Breast epithelium (tissue), 4 donors: ENCODE measurements at regions not wholly inside any gene's neighbourhood (a gene's known extent, or its start where the extent isn't known, plus 50 kb on each side); places are given as distances from the start of the nearest gene placed in this dataset.

Experiments
- DNase-seq, 2 donors: peaks; one replicate each; pipeline ENCODE4 v3.0.0-alpha.2; 2019; ENCODE audit warnings: low spot score in 2 of 2
- H3K27ac ChIP-seq, 2 donors: fragments of 200-600 bp; sonication (generic) in 1 of 2; one replicate each; pipeline ENCODE4 v1.5.1; 2016 to 2019; ENCODE audit warnings: mild to moderate bottlenecking in 1 of 2
- H3K27me3 ChIP-seq, 2 donors: fragments of 200-600 bp; sonication (generic) in 1 of 2; one replicate each; pipeline versions ENCODE4 v1.5.1 to v1.6.0; 2017 to 2019; ENCODE audit warnings: control low read depth in 1 of 2, mild to moderate bottlenecking in 1 of 2
- H3K36me3 ChIP-seq: fragments of 200-600 bp; one replicate; pipeline ENCODE4 v1.5.1; 2019
- H3K4me1 ChIP-seq, 2 donors: fragments of 200-600 bp; sonication (generic); one replicate each; pipeline ENCODE4 v1.5.1; 2016 to 2019; ENCODE audit warnings: control low read depth in 1 of 2
- H3K4me3 ChIP-seq, 3 donors: fragments of 200-600 bp; sonication (generic); 1 replicate in 2 of 3; 2 replicates in 1 of 3; pipeline ENCODE4 v1.5.1; 2016 to 2019; ENCODE audit warnings: mild to moderate bottlenecking in 3 of 3, moderate library complexity in 2 of 3
- H3K9me3 ChIP-seq, 2 donors: fragments of 200-600 bp; sonication (generic) in 1 of 2; one replicate each; pipeline ENCODE4 v1.5.1; 2016 to 2019; ENCODE audit warnings: control low read depth in 1 of 2
- CTCF ChIP-seq, 3 donors: fragments of 450-650 bp; IDR thresholded peaks; one replicate each; pipeline ENCODE4 v1.5.1; 2016 to 2017; ENCODE audit warnings: antibody characterized with exemption in 3 of 3, mild to moderate bottlenecking in 3 of 3, moderate library complexity in 3 of 3
- POLR2A ChIP-seq: fragments of 450-650 bp; IDR thresholded peaks from one replicate; pipeline ENCODE4 v1.6.1; 2016; ENCODE audit warnings: antibody characterized with exemption, mild to moderate bottlenecking, moderate library complexity
- POLR2AphosphoS5 ChIP-seq, 3 donors: sonication (generic); formaldehyde crosslinking; IDR thresholded peaks; one replicate each; pipeline ENCODE4 v1.6.1; 2017; ENCODE audit warnings: antibody characterized with exemption in 3 of 3
- intact Hi-C: fragments of 100-400 bp; cut with DNase I; formaldehyde crosslinking; loops from one replicate; pipeline ENCODE4 v1.15.1; 2023; ENCODE audit warnings: low total_unique reads

GRCh38 chr10:124227988-124228387, 134.6 kb upstream of the CHST15 start:
- Histone ChIP-seq H3K4me1 (no peaks in the 10 kb centered on the region), H3K27ac (no peak overlapping the region), H3K9me3 (no peaks in the 10 kb centered on the region), H3K4me3 (no peak overlapping the region), H3K27me3 (no peaks in the 10 kb centered on the region), H3K36me3 (no peaks in the 10 kb centered on the region)
- no peak for DNase-seq
- intact Hi-C loops, result no loop called here
- TF ChIP-seq CTCF (IDR thresholded peaks at IDR 0.05), result no peak
- no peak for TF ChIP-seq POLR2AphosphoS5 (IDR thresholded peaks at IDR 0.05)
- TF ChIP-seq POLR2A, result no peak

GRCh38 chr10:124227055-124227975, 133.9 kb upstream of the CHST15 start:
- H3K9me3 ChIP-seq, result no peaks in the 10 kb centered on the region
- intact Hi-C loops, result no loop called here
- no peak for DNase-seq
- no peaks in the 10 kb centered on the region for H3K36me3 ChIP-seq
- H3K4me1 ChIP-seq, result no peaks in the 10 kb centered on the region
- H3K4me3 ChIP-seq, result no peak overlapping the region
- no peaks in the 10 kb centered on the region for H3K27me3 ChIP-seq
- no peak for TF ChIP-seq POLR2AphosphoS5 (IDR thresholded peaks at IDR 0.05)
- no peak for TF ChIP-seq CTCF (IDR thresholded peaks at IDR 0.05)
- TF ChIP-seq POLR2A, result no peak
- no peak overlapping the region for H3K27ac ChIP-seq

GRCh38 chr10:124226271-124227054, 133.1 kb upstream of the CHST15 start:
- Histone ChIP-seq H3K4me3 (no peak overlapping the region), H3K9me3 (no peaks in the 10 kb centered on the region), H3K4me1 (no peaks in the 10 kb centered on the region), H3K36me3 (no peaks in the 10 kb centered on the region), H3K27ac (no peak overlapping the region), H3K27me3 (no peaks in the 10 kb centered on the region)
- intact Hi-C loops, result no loop called here
- TF ChIP-seq CTCF (IDR thresholded peaks at IDR 0.05) (no peak), POLR2AphosphoS5 (IDR thresholded peaks at IDR 0.05) (no peak), POLR2A (no peak)
- no peak for DNase-seq

GRCh38 chr10:124225467-124226270, 132.3 kb upstream of the CHST15 start:
- no peaks in the 10 kb centered on the region for H3K4me1 ChIP-seq
- H3K4me3 ChIP-seq, result no peak overlapping the region
- H3K27ac ChIP-seq, result no peak overlapping the region

More at GRCh38 chr10:124225467-124226270, 132.3 kb upstream of the CHST15 start:
- no peak for TF ChIP-seq CTCF (IDR thresholded peaks at IDR 0.05)
- TF ChIP-seq POLR2A, result no peak
- TF ChIP-seq POLR2AphosphoS5 (IDR thresholded peaks at IDR 0.05), result no peak
- intact Hi-C loops, result no loop called here
- no peaks in the 10 kb centered on the region for H3K9me3 ChIP-seq
- no peaks in the 10 kb centered on the region for H3K36me3 ChIP-seq
- no peak for DNase-seq
- no peaks in the 10 kb centered on the region for H3K27me3 ChIP-seq
